Natural killer cell (primary cell): ENCODE measurements at regions not wholly inside any gene's neighbourhood (a gene's known extent, or its start where the extent isn't known, plus 50 kb on each side); places are given as distances from the start of the nearest gene placed in this dataset.

Experiments
- ATAC-seq, 3 donors: fragments of 150-1000 bp in 2 of 3; fragments of 200-7000 bp in 1 of 3; cut with Tn5 transposase; 1 replicate in 1 of 3; 2 replicates in 2 of 3; pipeline ENCODE4 v1.10.0; 2021; ENCODE audit warnings: mild to moderate bottlenecking in 2 of 3, moderate library complexity in 2 of 3
- DNase-seq, 2 donors: peaks; one replicate each; pipeline versions ENCODE4 v3.0.0 to v3.0.0-alpha.2; 2013 to 2021; ENCODE audit warnings: mixed read lengths in 1 of 2
- H3K27ac ChIP-seq: one replicate; pipeline ENCODE4 v1.5.1; 2013; ENCODE audit warnings: mild to moderate bottlenecking, low read length
- H3K27me3 ChIP-seq: one replicate; pipeline ENCODE4 v1.6.1; 2013; ENCODE audit warnings: low read length; ENCODE audit not compliant: control insufficient read depth, insufficient read depth
- H3K36me3 ChIP-seq: one replicate; pipeline ENCODE4 v1.6.1; 2013; ENCODE audit warnings: low read length; ENCODE audit not compliant: control insufficient read depth, insufficient read depth
- H3K4me1 ChIP-seq: one replicate; pipeline ENCODE4 v1.6.1; 2013; ENCODE audit warnings: low read length; ENCODE audit not compliant: control insufficient read depth, insufficient read depth
- H3K4me3 ChIP-seq: one replicate; pipeline ENCODE4 v1.5.1; 2013; ENCODE audit warnings: low read length
- H3K9me3 ChIP-seq: one replicate; pipeline ENCODE4 v1.6.1; 2013; ENCODE audit warnings: low read length; ENCODE audit not compliant: control insufficient read depth, insufficient read depth
- H3K27ac Mint-ChIP-seq, 2 donors: one replicate each; pipeline ENCODE4 v1.8.0; 2022; ENCODE audit warnings: mild to moderate bottlenecking in 2 of 2, mixed read lengths in 2 of 2, moderate library complexity in 1 of 2
- H3K27me3 Mint-ChIP-seq, 2 donors: one replicate each; pipeline ENCODE4 v1.8.0; 2022; ENCODE audit warnings: low read depth in 2 of 2, mixed read lengths in 2 of 2
- H3K36me3 Mint-ChIP-seq: one replicate; pipeline ENCODE4 v1.8.0; 2022; ENCODE audit warnings: mixed read lengths
- H3K4me1 Mint-ChIP-seq, 2 donors: one replicate each; pipeline ENCODE4 v1.8.0; 2022; ENCODE audit warnings: mixed read lengths in 2 of 2
- H3K4me3 Mint-ChIP-seq: one replicate; pipeline ENCODE4 v1.8.0; 2022; ENCODE audit warnings: mild to moderate bottlenecking, moderate library complexity, mixed read lengths
- H3K9me3 Mint-ChIP-seq, 2 donors: one replicate each; pipeline ENCODE4 v1.8.0; 2022; ENCODE audit warnings: mixed read lengths in 2 of 2
- CTCF ChIP-seq: fragments of 200-600 bp; IDR thresholded peaks from one replicate; pipeline ENCODE4 v1.8.0; 2022; ENCODE audit warnings: antibody characterized with exemption
- WGBS: methylation state at CpG from one replicate; pipeline ENCODE4 v1.1.7; 2013; ENCODE audit warnings: missing lambda C conversion rate; ENCODE audit not compliant: insufficient coverage; 5-methylcytosine and 5-hydroxymethylcytosine counted together
- intact Hi-C: fragments of 100-400 bp; cut with micrococcal nuclease; formaldehyde crosslinking; loops from one replicate; pipeline ENCODE4 v1.14.2; 2022

DNA sequence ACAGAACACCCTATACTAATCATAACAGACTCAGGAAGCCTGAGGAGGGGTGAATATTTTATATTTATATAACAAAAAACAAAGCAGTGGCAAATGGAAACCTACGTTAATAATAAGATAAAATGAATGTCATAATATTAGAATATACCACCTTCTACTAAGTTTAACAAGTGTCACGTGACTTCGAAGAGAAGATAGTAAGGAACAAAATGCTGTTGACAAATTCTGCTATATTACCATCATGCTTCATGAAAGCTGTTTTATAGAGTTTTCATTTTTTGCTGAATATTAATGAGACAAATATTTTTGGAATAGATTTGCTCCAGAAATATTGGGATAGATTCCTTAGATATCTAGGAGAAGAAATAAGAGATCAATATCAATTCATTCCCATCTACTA lies 450.6 kb upstream of the DCN start:
- no peaks in the 10 kb centered on the region for H3K9me3 ChIP-seq
- no peak overlapping the region for H3K27ac ChIP-seq
- no peaks in the 10 kb centered on the region for H3K36me3 ChIP-seq
- ATAC-seq: no peak
- DNase-seq: no peak
- intact Hi-C loops: no loop called here
- Mint-ChIP-seq H3K4me3 (no peak overlapping the region), H3K9me3 (no peaks in the 10 kb centered on the region), H3K4me1 (peaks cover 0 to 6% of the 10 kb centered on the region in 2 donors), H3K27me3 (peaks cover 3 to 20% of the 10 kb centered on the region in 2 donors), H3K36me3 (no peaks in the 10 kb centered on the region), H3K27ac (no peak overlapping the region)
- H3K27me3 ChIP-seq: no peaks in the 10 kb centered on the region
- WGBS: no CpG with 5 or more reads among the region's 3 CpGs
- H3K4me1 ChIP-seq: no peaks in the 10 kb centered on the region
- no peak for TF ChIP-seq CTCF
- no peak overlapping the region for H3K4me3 ChIP-seq

DNA sequence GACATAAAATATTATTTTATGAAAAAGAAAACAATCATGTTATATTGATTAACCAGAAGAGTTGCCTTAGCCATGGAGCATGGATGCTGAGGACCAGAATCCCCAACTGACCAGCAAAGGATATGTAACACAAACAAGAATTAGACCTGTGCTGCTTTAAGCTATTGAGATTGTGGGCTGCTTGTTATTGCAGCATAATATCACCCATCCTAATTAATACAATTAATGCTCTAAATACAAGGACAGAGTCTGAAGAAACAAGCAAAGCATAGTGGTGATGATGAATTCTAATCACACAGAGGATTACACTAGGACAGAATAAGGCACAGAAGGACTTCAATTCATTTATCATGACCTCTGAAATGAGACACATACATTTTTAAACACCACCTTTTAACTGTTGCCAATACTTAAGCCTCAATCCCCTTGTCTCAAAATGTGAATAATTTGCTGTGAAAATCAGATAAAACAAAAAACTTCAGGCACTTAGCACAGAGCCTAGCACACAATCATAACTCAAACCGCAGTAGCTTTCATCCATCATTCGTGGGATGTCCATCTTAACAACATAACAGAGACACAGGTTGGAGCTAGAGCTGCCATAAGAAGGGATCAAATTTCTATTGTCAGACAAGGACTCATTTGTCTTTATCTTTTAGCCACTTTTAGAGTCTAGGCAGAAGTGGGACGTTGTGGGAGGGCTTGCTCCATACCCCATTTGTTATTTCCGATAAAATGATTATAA lies 449.6 kb upstream of the DCN start:
- H3K9me3 ChIP-seq: no peaks in the 10 kb centered on the region
- Mint-ChIP-seq H3K4me3 (no peak overlapping the region), H3K36me3 (no peaks in the 10 kb centered on the region), H3K27me3 (peaks cover 3 to 22% of the 10 kb centered on the region in 2 donors), H3K27ac (no peak overlapping the region), H3K9me3 (peaks cover 0 to 2% of the 10 kb centered on the region in 2 donors), H3K4me1 (peaks cover 0 to 6% of the 10 kb centered on the region in 2 donors)
- no peak overlapping the region for H3K27ac ChIP-seq
- WGBS: 95% methylated on average over 4 of the region's 4 CpGs
- no peak for ATAC-seq
- DNase-seq: no peak
- H3K4me3 ChIP-seq: no peak overlapping the region
- H3K4me1 ChIP-seq: no peaks in the 10 kb centered on the region
- no peaks in the 10 kb centered on the region for H3K36me3 ChIP-seq
- H3K27me3 ChIP-seq: no peaks in the 10 kb centered on the region
- intact Hi-C loops: no loop called here
- TF ChIP-seq CTCF: no peak

DNA sequence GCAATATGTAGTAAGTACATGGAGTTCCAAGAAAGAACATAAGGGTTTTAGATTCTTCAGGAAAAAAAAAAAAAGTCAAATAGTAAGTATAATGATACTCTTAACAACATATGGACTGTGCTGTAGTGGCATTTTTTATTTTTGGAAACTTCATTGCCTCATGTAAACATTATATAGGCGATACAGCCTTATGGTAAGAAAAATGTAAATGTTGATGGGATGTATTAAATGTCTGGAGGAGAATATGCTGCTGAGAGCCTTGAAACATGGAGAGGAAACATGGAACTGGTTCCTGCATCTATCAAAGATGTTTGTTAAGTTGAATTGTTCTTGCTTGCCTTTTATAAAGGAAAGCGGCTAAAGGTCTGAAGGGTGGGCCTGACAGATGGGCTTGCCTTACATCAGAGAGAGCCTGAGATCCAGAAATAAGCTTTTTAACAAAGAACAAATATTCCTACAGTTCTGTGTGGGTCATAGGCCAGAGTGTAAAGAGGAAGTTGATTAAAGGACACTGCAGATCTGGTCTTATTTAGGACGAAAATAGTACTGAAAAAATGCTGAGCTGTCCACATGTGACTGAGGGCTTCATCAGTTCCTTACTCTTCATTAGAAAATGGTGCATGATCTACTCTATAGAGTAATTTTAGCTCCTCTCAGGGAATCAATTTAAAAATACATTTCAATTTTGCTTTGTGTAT lies 448.1 kb upstream of the DCN start:
- peaks cover 0 to 3% of the 10 kb centered on the region in 2 donors for H3K9me3 Mint-ChIP-seq
- no peaks in the 10 kb centered on the region for H3K36me3 ChIP-seq
- no peak overlapping the region for H3K27ac Mint-ChIP-seq
- peaks cover 4% of the 10 kb centered on the region for H3K9me3 ChIP-seq
- intact Hi-C loops: no loop called here
- 64% methylated on average over 3 of the region's 3 CpGs for WGBS
- DNase-seq: no peak
- no peak overlapping the region for H3K4me3 Mint-ChIP-seq
- H3K27ac ChIP-seq: no peak overlapping the region
- peaks cover 0 to 22% of the 10 kb centered on the region in 2 donors for H3K27me3 Mint-ChIP-seq
- H3K27me3 ChIP-seq: no peaks in the 10 kb centered on the region
- no peak overlapping the region for H3K4me3 ChIP-seq
- ATAC-seq: no peak
- H3K4me1 ChIP-seq: no peaks in the 10 kb centered on the region
- peaks cover 0 to 6% of the 10 kb centered on the region in 2 donors for H3K4me1 Mint-ChIP-seq
- no peak for TF ChIP-seq CTCF
- no peaks in the 10 kb centered on the region for H3K36me3 Mint-ChIP-seq
